Neuronal stem cell (in vitro differentiated cells): ENCODE measurements at regions not wholly inside any gene's neighbourhood (a gene's known extent, or its start where the extent isn't known, plus 50 kb on each side); places are given as distances from the start of the nearest gene placed in this dataset.

ENCODE experiments used
- DNase-seq: peaks from one replicate; pipeline ENCODE4 v3.0.0-alpha.2; 2013; ENCODE audit warnings: low spot score
- H2AFZ ChIP-seq: one replicate; pipeline ENCODE4 v1.6.1; 2013; ENCODE audit warnings: mild to moderate bottlenecking, low read length, inconsistent platforms
- H2AK5ac ChIP-seq: 2 replicates; pipeline ENCODE4 v1.6.1; 2013; ENCODE audit warnings: low read depth, mild to moderate bottlenecking, inconsistent platforms, low read length, moderate library complexity, mixed read lengths
- H2BK120ac ChIP-seq: 2 replicates; pipeline ENCODE4 v1.6.1; 2013; ENCODE audit warnings: low read depth, mild to moderate bottlenecking, inconsistent platforms, low read length, moderate library complexity, mixed read lengths
- H2BK12ac ChIP-seq: one replicate; pipeline ENCODE4 v1.6.1; 2013; ENCODE audit warnings: low read length, inconsistent platforms
- H2BK15ac ChIP-seq: 2 replicates; pipeline ENCODE4 v1.6.1; 2013; ENCODE audit warnings: mild to moderate bottlenecking, low read length, inconsistent platforms, mixed read lengths
- H2BK5ac ChIP-seq: one replicate; pipeline ENCODE4 v1.6.1; 2013; ENCODE audit warnings: inconsistent platforms, mild to moderate bottlenecking, low read length, moderate library complexity
- H3K14ac ChIP-seq: one replicate; pipeline ENCODE4 v1.6.1; 2013; ENCODE audit warnings: low read length, inconsistent platforms
- H3K18ac ChIP-seq: 2 replicates; pipeline ENCODE4 v1.6.1; 2013; ENCODE audit warnings: low read length, inconsistent platforms
- H3K23ac ChIP-seq: 2 replicates; pipeline ENCODE4 v1.6.1; 2013; ENCODE audit warnings: low read depth, mild to moderate bottlenecking, mixed read lengths, low read length, inconsistent platforms; ENCODE audit not compliant: poor library complexity
- H3K27ac ChIP-seq: replicated peaks from 3 replicates; pipeline ENCODE4 v1.5.1; 2013; ENCODE audit warnings: low read length, inconsistent platforms
- H3K27me3 ChIP-seq, 3 experiments: 2 replicates each; pipeline ENCODE4 v1.6.1; 2013; ENCODE audit warnings: low read length in 3 of 3, mild to moderate bottlenecking in 2 of 3, inconsistent platforms in 1 of 3, low read depth in 1 of 3, mixed read lengths in 1 of 3, moderate library complexity in 1 of 3; ENCODE audit not compliant: control insufficient read depth in 3 of 3, insufficient read depth in 3 of 3
- H3K36me3 ChIP-seq, 2 donors: replicated peaks in 1 of 2; 2 replicates each; pipeline ENCODE4 v1.6.1; 2013; ENCODE audit warnings: low read length in 2 of 2; ENCODE audit not compliant: control insufficient read depth in 2 of 2, insufficient read depth in 2 of 2
- H3K4ac ChIP-seq: 2 replicates; pipeline ENCODE4 v1.6.1; 2013; ENCODE audit warnings: inconsistent platforms, mild to moderate bottlenecking, low read length, moderate library complexity
- H3K4me1 ChIP-seq, 2 donors: 1 replicate in 1 of 2; 2 replicates in 1 of 2; pipeline ENCODE4 v1.6.1; 2013; ENCODE audit warnings: low read length in 2 of 2, low read depth in 1 of 2; ENCODE audit not compliant: control insufficient read depth in 2 of 2, insufficient read depth in 1 of 2
- H3K4me2 ChIP-seq: one replicate; pipeline ENCODE4 v1.6.1; 2013; ENCODE audit warnings: mild to moderate bottlenecking, low read length, inconsistent platforms; ENCODE audit not compliant: insufficient read depth, poor library complexity, severe bottlenecking
- H3K4me3 ChIP-seq, 2 donors: 2 replicates each; pipeline ENCODE4 v1.5.1; 2013; ENCODE audit warnings: low read length in 2 of 2, mild to moderate bottlenecking in 2 of 2, inconsistent platforms in 1 of 2, moderate library complexity in 1 of 2
- H3K79me1 ChIP-seq: one replicate; pipeline ENCODE4 v1.6.1; 2013; ENCODE audit warnings: low read depth, mild to moderate bottlenecking, inconsistent platforms, low read length, moderate library complexity
- H3K9ac ChIP-seq: one replicate; pipeline ENCODE4 v1.6.1; 2013; ENCODE audit warnings: mild to moderate bottlenecking, low read depth, low read length, inconsistent platforms; ENCODE audit not compliant: poor library complexity
- H3K9me3 ChIP-seq, 2 donors: replicated peaks in 1 of 2; 2 replicates each; pipeline versions ENCODE3 to v1.6.1; 2013; ENCODE audit warnings: low read length in 2 of 2, mild to moderate bottlenecking in 2 of 2, inconsistent platforms in 1 of 2, low read depth in 1 of 2, mixed read lengths in 1 of 2, moderate library complexity in 1 of 2; ENCODE audit not compliant: control insufficient read depth in 2 of 2, insufficient read depth in 1 of 2
- H4K8ac ChIP-seq: one replicate; pipeline ENCODE4 v1.6.1; 2013; ENCODE audit warnings: low read depth, mild to moderate bottlenecking, inconsistent platforms, low read length, moderate library complexity
- H4K91ac ChIP-seq: one replicate; pipeline ENCODE4 v1.6.1; 2013; ENCODE audit warnings: low read length, low read depth, mild to moderate bottlenecking, inconsistent platforms; ENCODE audit not compliant: poor library complexity
- WGBS, 2 donors: extraction: QIAGEN DNeasy Blood & Tissue Kit; methylation state at CpG; one replicate each; pipeline ENCODE4 v1.1.7; 2013; ENCODE audit warnings: missing lambda C conversion rate in 2 of 2, mixed read lengths in 1 of 2; ENCODE audit not compliant: insufficient read length in 2 of 2, insufficient replicate concordance in 1 of 2; ENCODE audit errors: extremely low coverage in 2 of 2; 5-methylcytosine and 5-hydroxymethylcytosine counted together

GRCh38 chr4:27154706-27155105, 294.1 kb downstream of the STIM2 start:
- Histone ChIP-seq H4K8ac (no peak overlapping the region), H3K9me3 (no peaks in the 10 kb centered on the region), H3K9ac (no peak overlapping the region), H2AK5ac (no peak overlapping the region), H3K23ac (no peak overlapping the region), H2BK15ac (no peak overlapping the region), H3K4me1 (peaks cover 4% of the 10 kb centered on the region in 2 donors), H3K27ac (no peak overlapping the region), H3K4me3 (no peak overlapping the region), H3K4me2 (no peak overlapping the region), H2AFZ (peak overlapping the region; percentile 66), H3K79me1 (no peaks in the 10 kb centered on the region), H4K91ac (no peak overlapping the region), H3K27me3 (no peaks in the 10 kb centered on the region), H2BK12ac (no peak overlapping the region), H3K18ac (no peak overlapping the region), H3K36me3 (no peaks in the 10 kb centered on the region), H2BK5ac (no peak overlapping the region), H3K14ac (no peak overlapping the region), H3K4ac (no peak overlapping the region), H2BK120ac (no peak overlapping the region)
- DNase-seq = no peak
- WGBS, 2 donors = no CpG with 5 or more reads among the region's 3 CpGs

- Histone ChIP-seq H3K23ac (no peak overlapping the region), H3K36me3 (no peaks in the 10 kb centered on the region), H3K9me3 (no peaks in the 10 kb centered on the region), H4K91ac (no peak overlapping the region), H3K14ac (no peak overlapping the region), H4K8ac (no peak overlapping the region), H2BK120ac (no peak overlapping the region), H3K27me3 (no peaks in the 10 kb centered on the region), H3K27ac (no peak overlapping the region), H3K9ac (no peak overlapping the region), H2AFZ (no peak overlapping the region), H3K4me2 (no peak overlapping the region), H3K79me1 (no peaks in the 10 kb centered on the region), H3K4me3 (no peak overlapping the region), H3K18ac (no peak overlapping the region), H2BK15ac (no peak overlapping the region), H3K4ac (no peak overlapping the region), H2BK5ac (no peak overlapping the region), H2AK5ac (no peak overlapping the region), H2BK12ac (no peak overlapping the region), H3K4me1 (no peaks in the 10 kb centered on the region)
- DNase-seq = no peak
- WGBS, 2 donors = no CpG with 5 or more reads among the region's 4 CpGs
Observed at GRCh38 chr4:27161191-27161590, 300.6 kb downstream of the STIM2 start.

GRCh38 chr4:27168783-27169182, 308.1 kb downstream of the STIM2 start:
- H4K8ac ChIP-seq = no peak overlapping the region
- H3K4me3 ChIP-seq = no peak overlapping the region
- no peak overlapping the region for H3K23ac ChIP-seq
- H2BK12ac ChIP-seq = no peak overlapping the region
- no peak overlapping the region for H3K14ac ChIP-seq
- no CpG with 5 or more reads among the region's 1 CpG for WGBS, 2 donors
- H3K4me2 ChIP-seq = no peak overlapping the region
- no peak overlapping the region for H2AFZ ChIP-seq
- H3K4me1 ChIP-seq = no peaks in the 10 kb centered on the region
- no peak overlapping the region for H2BK120ac ChIP-seq
- no peak overlapping the region for H2BK15ac ChIP-seq
- no peaks in the 10 kb centered on the region for H3K27me3 ChIP-seq
- H3K18ac ChIP-seq = no peak overlapping the region
- no peaks in the 10 kb centered on the region for H3K9me3 ChIP-seq
- no peaks in the 10 kb centered on the region for H3K36me3 ChIP-seq
- no peak for DNase-seq
- no peak overlapping the region for H3K27ac ChIP-seq
- no peak overlapping the region for H3K4ac ChIP-seq
- no peak overlapping the region for H2AK5ac ChIP-seq
- no peak overlapping the region for H2BK5ac ChIP-seq
- no peak overlapping the region for H4K91ac ChIP-seq
- no peak overlapping the region for H3K9ac ChIP-seq
- H3K79me1 ChIP-seq = peaks cover 1% of the 10 kb centered on the region

- Histone ChIP-seq H2BK120ac (no peak overlapping the region), H4K8ac (no peak overlapping the region), H2BK15ac (no peak overlapping the region), H3K23ac (no peak overlapping the region), H3K27ac (no peak overlapping the region), H3K4me2 (no peak overlapping the region), H3K79me1 (peaks cover 1% of the 10 kb centered on the region), H3K27me3 (no peaks in the 10 kb centered on the region), H2AFZ (no peak overlapping the region), H3K9ac (no peak overlapping the region), H2BK12ac (no peak overlapping the region), H3K36me3 (no peaks in the 10 kb centered on the region), H3K4me1 (no peaks in the 10 kb centered on the region), H2BK5ac (no peak overlapping the region), H4K91ac (no peak overlapping the region), H3K4me3 (no peak overlapping the region), H3K9me3 (no peaks in the 10 kb centered on the region), H2AK5ac (no peak overlapping the region), H3K14ac (no peak overlapping the region), H3K18ac (no peak overlapping the region), H3K4ac (no peak overlapping the region)
- no CpG with 5 or more reads among the region's 7 CpGs for WGBS, 2 donors
- no peak for DNase-seq
Observed at GRCh38 chr4:27173280-27173679, 312.6 kb downstream of the STIM2 start.
